HL-60 (cell line): ENCODE measurements at regions not wholly inside any gene's neighbourhood (a gene's known extent, or its start where the extent isn't known, plus 50 kb on each side); places are given as distances from the start of the nearest gene placed in this dataset.

Source experiments
- CTCF ChIP-seq: IDR thresholded peaks from one replicate; pipeline ENCODE4 v1.5.1; 2011; ENCODE audit warnings: low read length, control low read depth, inconsistent platforms; ENCODE audit not compliant: insufficient read depth
- POLR2AphosphoS5 ChIP-seq: IDR thresholded peaks from 2 replicates; pipeline ENCODE4 v1.6.1; 2012; ENCODE audit warnings: low read depth

GRCh38 chr3:184641430-184641829 lies 70.4 kb downstream of the MAGEF1 start:
- TF ChIP-seq CTCF (no peak), POLR2AphosphoS5 (no peak)
